Colonic mucosa (tissue), 4 donors: ENCODE measurements at regions not wholly inside any gene's neighbourhood (a gene's known extent, or its start where the extent isn't known, plus 50 kb on each side); places are given as distances from the start of the nearest gene placed in this dataset.

Source experiments
- DNase-seq: peaks from one replicate; pipeline ENCODE4 v3.0.0-alpha.2; 2020
- H3K27ac ChIP-seq: fragments of 200-600 bp; one replicate; pipeline ENCODE4 v1.8.0; 2021
- H3K27me3 ChIP-seq: fragments of 200-600 bp; one replicate; pipeline ENCODE4 v1.8.0; 2021
- H3K36me3 ChIP-seq: fragments of 200-600 bp; one replicate; pipeline ENCODE4 v1.8.0; 2021
- H3K4me1 ChIP-seq: fragments of 200-600 bp; one replicate; pipeline ENCODE4 v1.8.0; 2021; ENCODE audit warnings: mild to moderate bottlenecking
- H3K4me3 ChIP-seq: fragments of 200-600 bp; one replicate; pipeline ENCODE4 v1.8.0; 2021
- H3K9ac ChIP-seq, 2 donors: one replicate each; pipeline ENCODE4 v1.7.0; 2013; ENCODE audit warnings: control low read depth in 2 of 2, low read depth in 2 of 2, low read length in 2 of 2
- H3K9me3 ChIP-seq: fragments of 200-600 bp; one replicate; pipeline ENCODE4 v1.8.0; 2021
- CTCF ChIP-seq: fragments of 200-600 bp; IDR thresholded peaks from one replicate; pipeline ENCODE4 v1.8.0; 2022; ENCODE audit warnings: antibody characterized with exemption, mild to moderate bottlenecking
- intact Hi-C: fragments of 100-400 bp; cut with DNase I; formaldehyde crosslinking; loops from one replicate; pipeline ENCODE4 v1.14.1; 2022
- donor health status: healthy.
- donor health status: DM: no; HTN: no; CAD: no.
- donor health status: DM: no; HTN: no; CAD: no.

GRCh38 chr11:128351168-128351567, 236.2 kb downstream of the ETS1 start:
- H3K36me3 ChIP-seq: no peaks in the 10 kb centered on the region
- TF ChIP-seq CTCF: no peak
- no peak overlapping the region for H3K27ac ChIP-seq
- no peaks in the 10 kb centered on the region for H3K4me1 ChIP-seq
- no peak overlapping the region for H3K9ac ChIP-seq
- DNase-seq: no peak
- intact Hi-C loops: no loop called here
- H3K27me3 ChIP-seq: no peaks in the 10 kb centered on the region
- H3K4me3 ChIP-seq: no peak overlapping the region
- H3K9me3 ChIP-seq: no peaks in the 10 kb centered on the region

GRCh38 chr11:128349650-128350299, 237.6 kb downstream of the ETS1 start:
- H3K27me3 ChIP-seq: no peaks in the 10 kb centered on the region
- H3K4me3 ChIP-seq: no peak overlapping the region
- no peak overlapping the region for H3K9ac ChIP-seq
- H3K4me1 ChIP-seq: no peaks in the 10 kb centered on the region
- H3K36me3 ChIP-seq: no peaks in the 10 kb centered on the region
- no peak for DNase-seq
- TF ChIP-seq CTCF: no peak
- H3K9me3 ChIP-seq: no peaks in the 10 kb centered on the region
- intact Hi-C loops: no loop called here
- no peak overlapping the region for H3K27ac ChIP-seq

GRCh38 chr11:128346804-128347203, 240.6 kb downstream of the ETS1 start:
- Histone ChIP-seq H3K4me3 (no peak overlapping the region), H3K4me1 (no peaks in the 10 kb centered on the region), H3K36me3 (no peaks in the 10 kb centered on the region), H3K9me3 (no peaks in the 10 kb centered on the region), H3K27ac (no peak overlapping the region), H3K27me3 (no peaks in the 10 kb centered on the region), H3K9ac (no peak overlapping the region)
- DNase-seq: no peak
- TF ChIP-seq CTCF: no peak
- intact Hi-C loops: no loop called here

GRCh38 chr11:128345316-128345715, 242.0 kb downstream of the ETS1 start:
- Histone ChIP-seq H3K36me3 (no peaks in the 10 kb centered on the region), H3K27ac (no peak overlapping the region), H3K4me1 (no peaks in the 10 kb centered on the region), H3K27me3 (no peaks in the 10 kb centered on the region), H3K4me3 (no peak overlapping the region), H3K9ac (no peak overlapping the region), H3K9me3 (no peaks in the 10 kb centered on the region)
- DNase-seq: no peak
- no peak for TF ChIP-seq CTCF
- intact Hi-C loops: no loop called here

- DNase-seq: no peak
- H3K9ac ChIP-seq: no peak overlapping the region
- H3K27me3 ChIP-seq: no peaks in the 10 kb centered on the region
- TF ChIP-seq CTCF: no peak
- H3K4me1 ChIP-seq: no peaks in the 10 kb centered on the region
- intact Hi-C loops: no loop called here
- no peak overlapping the region for H3K27ac ChIP-seq
- H3K4me3 ChIP-seq: no peak overlapping the region
- H3K9me3 ChIP-seq: no peaks in the 10 kb centered on the region
- no peaks in the 10 kb centered on the region for H3K36me3 ChIP-seq
Observed at GRCh38 chr11:128343870-128344269, 243.5 kb downstream of the ETS1 start.
